ENCODE measurements at regions not wholly inside any gene's neighbourhood (a gene's known extent, or its start where the extent isn't known, plus 50 kb on each side); places are given as distances from the start of the nearest gene placed in this dataset.

- Histone ChIP-seq H4K8ac (ENCODE audit: extremely low read depth, insufficient read depth, low read length) (no peak overlapping the region), H2BK12ac (ENCODE audit: low read depth, low read length) (no peak overlapping the region), H3K4ac (replicated peaks; ENCODE audit: insufficient read length, low read depth, low read length) (no peak overlapping the region), H3K27ac (ENCODE audit: low read depth, low read length) (no peak overlapping the region), H3K36me3 (ENCODE audit: control insufficient read depth in 2 of 4, insufficient read depth in 4 of 4, low read length in 3 of 4) (no peaks in the 10 kb centered on the region), H2BK5ac (ENCODE audit: low read depth, low read length) (no peak overlapping the region), H3K79me2 (ENCODE audit: control insufficient read depth in 1 of 2, insufficient read depth in 2 of 2, low read length in 2 of 2) (no peaks in the 10 kb centered on the region), H3K23ac (ENCODE audit: insufficient read length) (no peak overlapping the region), H3K79me1 (ENCODE audit: low read depth, low read length) (no peaks in the 10 kb centered on the region), H3K14ac (ENCODE audit: insufficient read length) (no peak overlapping the region), H3K27me3 (replicated peaks in 1 of 4; ENCODE audit: control insufficient read depth in 3 of 4, extremely low read depth in 1 of 4, insufficient read depth in 3 of 4, low read length in 3 of 4) (peaks cover 0 to 9% (median 2%) of the 10 kb centered on the region in 4 experiments; a peak in 3 of 7 replicates), H4K20me1 (replicated peaks in 1 of 2; ENCODE audit: control insufficient read depth in 1 of 2, insufficient read depth in 2 of 2, low read length in 2 of 2) (no peaks in the 10 kb centered on the region), H2BK15ac (ENCODE audit: low read length) (no peak overlapping the region), H3K9ac (replicated peaks in 1 of 4; ENCODE audit: extremely low read depth in 1 of 4, low read depth in 3 of 4, low read length in 3 of 4) (no peak overlapping the region), H2BK20ac (ENCODE audit: low read length) (no peak overlapping the region), H3K4me3 (ENCODE audit: extremely low read depth in 1 of 4, insufficient read depth in 2 of 4, low read depth in 3 of 4, low read length in 4 of 4) (no peak overlapping the region), H2AK5ac (ENCODE audit: low read depth, low read length) (no peak overlapping the region), H4K91ac (replicated peaks; ENCODE audit: insufficient read length, low read length) (no peak overlapping the region), H2AFZ (ENCODE audit: low read length) (no peak overlapping the region), H3K56ac (replicated peaks; ENCODE audit: insufficient read length, low read depth, low read length) (no peak overlapping the region), H3K18ac (ENCODE audit: extremely low read depth, low read length) (no peak overlapping the region), H2BK120ac (replicated peaks; ENCODE audit: low read depth, low read length) (no peak overlapping the region), H3K9me3 (ENCODE audit: insufficient read depth in 2 of 2, low read depth in 1 of 2, low read length in 1 of 2) (0 out of 4 replicates have a peak, but pooled peaks cover 0 to 2% of the 10 kb centered on the region in 2 experiments), H3K4me1 (replicated peaks in 1 of 4; ENCODE audit: control insufficient read depth in 3 of 4, insufficient read depth in 4 of 4, low read length in 3 of 4) (peaks cover 0 to 7% (median 0%) of the 10 kb centered on the region in 4 experiments; a peak in 2 of 7 replicates), H3K23me2 (ENCODE audit: low read depth, low read length) (peaks cover 7% of the 10 kb centered on the region), H3K4me2 (ENCODE audit: insufficient read depth in 1 of 2, low read depth in 2 of 2, low read length in 2 of 2) (no peak overlapping the region), H4K5ac (ENCODE audit: insufficient read length, low read depth, low read length) (no peak overlapping the region)
- POLR2A ChIA-PET (ENCODE audit: partially characterized antibody): no interaction called here
- DNase-seq (ENCODE audit: low read depth in 1 of 2, low spot score in 2 of 2) (peak in 1 of 2 experiments; percentile 30), FAIRE-seq (no peak)
- TF ChIP-seq FOSL1 (IDR thresholded peaks at IDR 0.05; ENCODE audit: insufficient read depth, low read depth, low read length): no peak
- TF ChIP-seq CBX8 (IDR thresholded peaks at IDR 0.05; ENCODE audit: borderline replicate concordance, low read depth, low read length): no peak
- no peak for TF ChIP-seq TBP (IDR thresholded peaks at IDR 0.05; ENCODE audit: low read depth, low read length)
- TF ChIP-seq SP1 (IDR thresholded peaks at IDR 0.05; ENCODE audit: low read depth, low read length): no peak
- TF ChIP-seq SRF (IDR thresholded peaks at IDR 0.05; ENCODE audit: low read depth, low read length): no peak
- 93% methylated on average over 2 of the region's 2 CpGs; no CpG with 5 or more reads in 1 of the 2 experiments for WGBS, 2 experiments (ENCODE audit: extremely low coverage in 1 of 2, insufficient coverage in 1 of 2, insufficient read length in 1 of 2, insufficient replicate concordance in 2 of 2, low coverage in 1 of 2, low lambda C conversion rate in 2 of 2, missing lambda C conversion rate in 1 of 2)
- CTCF ChIA-PET (ENCODE audit: partially characterized antibody): interaction anchor here (1.0 kb wide), 1 partner anchor 70 kb away, joined by 3 read pairs; no protein-coding TSS in a partner anchor
These were observed 51.1 kb upstream of the COMTD1 start for GRCh38 chr10:75286901-75287300.
